ENCODE measurements at regions not wholly inside any gene's neighbourhood (a gene's known extent, or its start where the extent isn't known, plus 50 kb on each side); places are given as distances from the start of the nearest gene placed in this dataset.

GRCh38 chrX:20427173-20427770 lies 160.6 kb upstream of the RPS6KA3 start:
- H3K4me1 ChIP-seq (ENCODE audit: control insufficient read depth, insufficient read depth, low read length), result peaks cover 6% of the 10 kb centered on the region
- no peak overlapping the region for H3K4me3 ChIP-seq (ENCODE audit: low read length)
- H3K9me3 ChIP-seq (ENCODE audit: control insufficient read depth, low read length), result peaks cover 4% of the 10 kb centered on the region
- DNase-seq (ENCODE audit: low read depth), result no peak
- no peaks in the 10 kb centered on the region for H3K27me3 ChIP-seq (replicated peaks; ENCODE audit: control insufficient read depth, insufficient read depth, low read length)
- no peaks in the 10 kb centered on the region for H3K36me3 ChIP-seq (ENCODE audit: control insufficient read depth, insufficient read depth, low read length, severe bottlenecking)
- H3K9ac ChIP-seq (ENCODE audit: low read length), result no peak overlapping the region

DNA sequence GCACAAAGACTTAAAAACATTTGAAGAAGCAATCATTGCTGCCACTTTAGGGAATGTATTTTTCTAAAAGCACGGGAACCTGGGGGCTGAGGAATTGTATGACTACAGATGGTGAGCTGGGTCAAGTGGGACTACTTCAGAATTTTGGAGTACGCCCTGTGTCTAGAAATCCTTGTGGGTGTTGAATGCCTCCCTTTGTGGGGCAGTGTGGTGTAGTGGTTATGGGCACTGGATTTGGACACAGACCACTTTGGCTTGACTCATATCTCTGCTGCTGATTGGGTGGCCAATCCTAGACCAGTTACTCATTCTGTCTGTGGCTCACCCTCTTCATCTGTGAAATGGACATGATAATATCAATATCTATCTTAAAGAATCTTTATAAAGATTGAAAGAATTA lies 155.0 kb upstream of the RPS6KA3 start:
- Histone ChIP-seq H3K27me3 (replicated peaks; ENCODE audit: control insufficient read depth, insufficient read depth, low read length) (no peaks in the 10 kb centered on the region), H3K4me3 (ENCODE audit: low read length) (no peak overlapping the region), H3K36me3 (ENCODE audit: control insufficient read depth, insufficient read depth, low read length, severe bottlenecking) (no peaks in the 10 kb centered on the region), H3K9me3 (ENCODE audit: control insufficient read depth, low read length) (peaks cover 4% of the 10 kb centered on the region), H3K4me1 (ENCODE audit: control insufficient read depth, insufficient read depth, low read length) (peaks cover 4% of the 10 kb centered on the region), H3K9ac (ENCODE audit: low read length) (no peak overlapping the region)
- DNase-seq (ENCODE audit: low read depth), result no peak

DNA sequence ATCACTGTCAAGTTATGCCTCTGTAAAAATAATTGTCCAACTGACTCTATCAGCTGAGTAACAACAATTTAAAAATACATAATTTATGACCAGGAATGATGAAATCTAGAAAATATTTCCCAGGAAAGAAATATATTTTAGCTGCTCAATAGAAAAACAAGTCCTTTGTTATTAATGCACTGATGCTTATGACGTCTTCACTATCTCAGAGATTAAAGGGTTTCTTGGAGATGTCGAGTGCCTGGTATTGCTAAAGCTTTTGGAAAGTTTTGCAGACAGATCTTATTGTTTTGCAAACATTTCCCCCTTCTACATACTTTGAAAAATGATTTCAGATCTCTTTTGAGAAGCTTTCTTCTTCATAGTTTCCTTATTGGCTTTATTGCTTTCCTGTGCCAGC lies 154.6 kb upstream of the RPS6KA3 start:
- DNase-seq (ENCODE audit: low read depth), result no peak
- H3K4me3 ChIP-seq (ENCODE audit: low read length), result no peak overlapping the region
- H3K9ac ChIP-seq (ENCODE audit: low read length), result no peak overlapping the region

DNA sequence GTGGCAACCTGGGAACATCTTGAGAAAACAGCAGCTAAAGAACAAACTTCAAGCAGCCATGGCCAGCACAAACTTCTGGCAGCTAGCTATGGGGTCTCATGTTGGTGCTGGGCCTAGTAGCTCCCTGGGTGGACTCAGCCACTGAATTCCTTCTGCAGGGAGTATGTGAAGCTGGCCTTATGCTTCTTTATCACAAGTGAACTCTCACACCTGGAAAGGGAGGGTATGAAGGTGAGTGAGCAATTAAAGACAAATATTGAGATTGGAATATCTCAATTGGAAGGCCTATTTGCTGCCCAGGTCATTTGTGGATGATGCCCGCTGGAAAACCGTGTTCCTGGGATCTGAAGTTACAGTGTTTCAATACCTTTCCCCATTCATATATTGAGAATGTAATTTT lies 153.3 kb upstream of the RPS6KA3 start:
- Histone ChIP-seq H3K4me3 (ENCODE audit: low read length) (no peak overlapping the region), H3K36me3 (ENCODE audit: control insufficient read depth, insufficient read depth, low read length, severe bottlenecking) (no peaks in the 10 kb centered on the region), H3K9ac (ENCODE audit: low read length) (no peak overlapping the region), H3K4me1 (ENCODE audit: control insufficient read depth, insufficient read depth, low read length) (peaks cover 4% of the 10 kb centered on the region), H3K27me3 (replicated peaks; ENCODE audit: control insufficient read depth, insufficient read depth, low read length) (no peaks in the 10 kb centered on the region), H3K9me3 (ENCODE audit: control insufficient read depth, low read length) (peaks cover 4% of the 10 kb centered on the region)
- no peak for DNase-seq (ENCODE audit: low read depth)

More for the DNA sequence above, 154.6 kb upstream of the RPS6KA3 start:
- Histone ChIP-seq H3K36me3 (ENCODE audit: control insufficient read depth, insufficient read depth, low read length, severe bottlenecking) (no peaks in the 10 kb centered on the region), H3K9me3 (ENCODE audit: control insufficient read depth, low read length) (peaks cover 4% of the 10 kb centered on the region), H3K4me1 (ENCODE audit: control insufficient read depth, insufficient read depth, low read length) (peaks cover 4% of the 10 kb centered on the region), H3K27me3 (replicated peaks; ENCODE audit: control insufficient read depth, insufficient read depth, low read length) (no peaks in the 10 kb centered on the region)

DNA sequence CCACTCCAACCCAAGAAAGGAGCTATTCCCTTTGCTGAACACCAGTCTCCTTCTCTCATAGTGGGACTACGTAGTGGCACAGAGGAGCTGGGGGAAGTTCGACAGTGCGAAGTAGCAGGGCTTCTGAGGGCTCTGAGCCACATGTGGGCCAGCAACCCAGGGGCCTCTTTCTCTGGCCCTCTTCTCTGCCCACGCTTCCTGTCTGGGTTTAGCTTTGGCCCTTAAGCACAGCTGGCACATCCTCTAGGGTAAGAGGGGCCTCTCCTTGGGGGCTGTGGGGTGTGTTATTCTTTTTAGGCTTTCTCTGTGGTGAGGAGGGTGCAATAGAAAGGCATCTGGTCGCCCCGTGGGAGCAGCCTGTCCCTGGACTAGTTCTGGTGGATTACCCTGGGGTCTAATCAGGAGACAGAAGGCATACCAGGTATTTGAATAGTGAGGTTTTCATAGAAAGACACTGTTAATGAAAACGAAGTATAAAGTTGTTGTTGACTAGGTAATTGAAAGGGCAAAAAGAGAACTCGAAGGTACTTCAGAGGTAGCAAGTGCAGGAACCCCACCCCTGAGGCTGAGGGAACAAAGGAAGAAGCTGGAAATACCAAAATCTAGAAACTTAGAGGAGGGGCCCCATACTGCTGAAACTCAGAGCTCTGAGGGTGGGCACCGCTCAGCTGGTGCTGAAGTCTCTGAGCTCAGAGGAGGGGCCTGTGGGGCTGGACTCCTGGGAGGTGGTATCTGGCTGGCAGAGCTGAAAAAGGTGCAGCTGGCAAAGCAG lies 151.9 kb upstream of the RPS6KA3 start:
- Histone ChIP-seq H3K27me3 (replicated peaks; ENCODE audit: control insufficient read depth, insufficient read depth, low read length) (no peaks in the 10 kb centered on the region), H3K36me3 (ENCODE audit: control insufficient read depth, insufficient read depth, low read length, severe bottlenecking) (no peaks in the 10 kb centered on the region), H3K4me1 (ENCODE audit: control insufficient read depth, insufficient read depth, low read length) (peaks cover 4% of the 10 kb centered on the region), H3K9ac (ENCODE audit: low read length) (no peak overlapping the region), H3K4me3 (ENCODE audit: low read length) (no peak overlapping the region), H3K9me3 (ENCODE audit: control insufficient read depth, low read length) (no peaks in the 10 kb centered on the region)
- no peak for DNase-seq (ENCODE audit: low read depth)

GRCh38 chrX:20414762-20415445 lies 148.2 kb upstream of the RPS6KA3 start:
- DNase-seq (ENCODE audit: low read depth), result no peak
- no peaks in the 10 kb centered on the region for H3K36me3 ChIP-seq (ENCODE audit: control insufficient read depth, insufficient read depth, low read length, severe bottlenecking)
- H3K4me1 ChIP-seq (ENCODE audit: control insufficient read depth, insufficient read depth, low read length), result no peaks in the 10 kb centered on the region
- no peak overlapping the region for H3K9ac ChIP-seq (ENCODE audit: low read length)
- H3K27me3 ChIP-seq (replicated peaks; ENCODE audit: control insufficient read depth, insufficient read depth, low read length), result peaks cover 15% of the 10 kb centered on the region
- no peak overlapping the region for H3K4me3 ChIP-seq (ENCODE audit: low read length)
- H3K9me3 ChIP-seq (ENCODE audit: control insufficient read depth, low read length), result no peaks in the 10 kb centered on the region

- Histone ChIP-seq H3K4me1 (ENCODE audit: control insufficient read depth, insufficient read depth, low read length) (no peaks in the 10 kb centered on the region), H3K27me3 (replicated peaks; ENCODE audit: control insufficient read depth, insufficient read depth, low read length) (peaks cover 15% of the 10 kb centered on the region), H3K36me3 (ENCODE audit: control insufficient read depth, insufficient read depth, low read length, severe bottlenecking) (no peaks in the 10 kb centered on the region), H3K9ac (ENCODE audit: low read length) (no peak overlapping the region), H3K4me3 (ENCODE audit: low read length) (no peak overlapping the region), H3K9me3 (ENCODE audit: control insufficient read depth, low read length) (no peaks in the 10 kb centered on the region)
- no peak for DNase-seq (ENCODE audit: low read depth)
Observed at GRCh38 chrX:20414066-20414465, 147.4 kb upstream of the RPS6KA3 start.

GRCh38 chrX:20412871-20413486 lies 146.3 kb upstream of the RPS6KA3 start:
- Histone ChIP-seq H3K9me3 (ENCODE audit: control insufficient read depth, low read length) (peaks cover 9% of the 10 kb centered on the region), H3K9ac (ENCODE audit: low read length) (no peak overlapping the region), H3K4me1 (ENCODE audit: control insufficient read depth, insufficient read depth, low read length) (no peaks in the 10 kb centered on the region), H3K4me3 (ENCODE audit: low read length) (no peak overlapping the region), H3K27me3 (replicated peaks; ENCODE audit: control insufficient read depth, insufficient read depth, low read length) (peaks cover 15% of the 10 kb centered on the region), H3K36me3 (ENCODE audit: control insufficient read depth, insufficient read depth, low read length, severe bottlenecking) (no peaks in the 10 kb centered on the region)
- DNase-seq (ENCODE audit: low read depth), result no peak

GRCh38 chrX:20410540-20410939 lies 143.8 kb upstream of the RPS6KA3 start:
- no peak overlapping the region for H3K9ac ChIP-seq (ENCODE audit: low read length)

GRCh38 chrX:20409991-20410390 lies 143.3 kb upstream of the RPS6KA3 start:
- H3K9me3 ChIP-seq (ENCODE audit: control insufficient read depth, low read length), result peaks cover 9% of the 10 kb centered on the region
- H3K27me3 ChIP-seq (replicated peaks; ENCODE audit: control insufficient read depth, insufficient read depth, low read length), result peaks cover 18% of the 10 kb centered on the region
- no peaks in the 10 kb centered on the region for H3K4me1 ChIP-seq (ENCODE audit: control insufficient read depth, insufficient read depth, low read length)
- no peak overlapping the region for H3K9ac ChIP-seq (ENCODE audit: low read length)
- no peak overlapping the region for H3K4me3 ChIP-seq (ENCODE audit: low read length)
- no peaks in the 10 kb centered on the region for H3K36me3 ChIP-seq (ENCODE audit: control insufficient read depth, insufficient read depth, low read length, severe bottlenecking)
- no peak for DNase-seq (ENCODE audit: low read depth)

More at GRCh38 chrX:20410540-20410939, 143.8 kb upstream of the RPS6KA3 start:
- H3K4me3 ChIP-seq (ENCODE audit: low read length), result no peak overlapping the region
- H3K4me1 ChIP-seq (ENCODE audit: control insufficient read depth, insufficient read depth, low read length), result no peaks in the 10 kb centered on the region
- H3K9me3 ChIP-seq (ENCODE audit: control insufficient read depth, low read length), result peaks cover 9% of the 10 kb centered on the region
- no peaks in the 10 kb centered on the region for H3K36me3 ChIP-seq (ENCODE audit: control insufficient read depth, insufficient read depth, low read length, severe bottlenecking)
- no peak for DNase-seq (ENCODE audit: low read depth)
- peaks cover 18% of the 10 kb centered on the region for H3K27me3 ChIP-seq (replicated peaks; ENCODE audit: control insufficient read depth, insufficient read depth, low read length)

DNA sequence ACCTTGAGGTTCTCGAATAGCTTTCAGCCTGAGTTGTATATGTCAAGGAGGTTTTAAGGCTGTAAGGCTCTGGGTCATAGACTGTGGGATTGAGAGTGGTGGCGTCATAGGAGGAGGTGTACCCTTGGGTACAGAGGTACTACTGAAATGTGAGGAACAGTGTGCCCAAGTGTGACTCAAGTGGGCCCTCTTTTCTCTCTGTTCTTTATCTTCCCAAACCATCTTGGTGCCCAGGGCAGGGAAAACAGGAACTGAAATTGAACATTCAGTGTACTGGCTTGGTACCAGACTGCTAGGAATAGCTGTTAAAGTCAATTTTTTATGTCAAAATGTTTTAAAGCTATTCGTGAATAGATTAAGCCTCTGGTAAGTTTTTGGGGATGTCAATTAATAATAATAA lies 136.2 kb upstream of the RPS6KA3 start:
- Histone ChIP-seq H3K9me3 (ENCODE audit: control insufficient read depth, low read length) (no peaks in the 10 kb centered on the region), H3K4me3 (ENCODE audit: low read length) (no peak overlapping the region), H3K36me3 (ENCODE audit: control insufficient read depth, insufficient read depth, low read length, severe bottlenecking) (no peaks in the 10 kb centered on the region), H3K4me1 (ENCODE audit: control insufficient read depth, insufficient read depth, low read length) (no peaks in the 10 kb centered on the region), H3K9ac (ENCODE audit: low read length) (no peak overlapping the region), H3K27me3 (replicated peaks; ENCODE audit: control insufficient read depth, insufficient read depth, low read length) (peaks cover 7% of the 10 kb centered on the region)
- no peak for DNase-seq (ENCODE audit: low read depth)
